ENCODE measurements at regions not wholly inside any gene's neighbourhood (a gene's known extent, or its start where the extent isn't known, plus 50 kb on each side); places are given as distances from the start of the nearest gene placed in this dataset.

DNA sequence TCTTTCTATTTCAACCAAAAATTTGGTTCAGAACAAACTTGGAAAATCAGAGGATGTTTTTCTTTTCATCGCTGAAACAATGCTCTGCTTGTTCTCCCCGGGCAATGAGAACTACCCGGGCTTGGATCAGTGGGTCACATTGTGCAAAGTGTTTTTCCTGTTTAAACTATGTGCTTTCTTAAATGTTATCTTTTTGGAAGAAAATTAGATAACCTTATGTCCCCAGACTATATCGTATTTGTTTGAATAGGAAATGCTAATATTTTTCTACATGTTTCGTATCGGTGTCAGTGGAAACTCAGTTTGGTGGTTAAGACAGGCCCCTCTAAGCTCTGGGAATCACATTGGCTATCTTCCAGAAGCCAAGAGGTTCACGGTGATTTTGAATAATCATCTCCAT, 319.5 kb upstream of the NFE2L3 start:
- H3K36me3 Mint-ChIP-seq (ENCODE audit: low read depth): no peaks in the 10 kb centered on the region
- H3K4me3 Mint-ChIP-seq: no peak overlapping the region
- no peaks in the 10 kb centered on the region for H3K4me1 Mint-ChIP-seq
- H3K9me3 Mint-ChIP-seq: no peaks in the 10 kb centered on the region
- intact Hi-C loops (cut with micrococcal nuclease): no loop called here
- no peak overlapping the region for H3K27ac Mint-ChIP-seq
- peaks cover 17% of the 10 kb centered on the region for H3K27me3 Mint-ChIP-seq
- no peak for DNase-seq

- no peak for DNase-seq
- H3K27ac Mint-ChIP-seq: no peak overlapping the region
- no peaks in the 10 kb centered on the region for H3K9me3 Mint-ChIP-seq
- peaks cover 18% of the 10 kb centered on the region for H3K27me3 Mint-ChIP-seq
- intact Hi-C loops (cut with micrococcal nuclease): no loop called here
- no peaks in the 10 kb centered on the region for H3K36me3 Mint-ChIP-seq (ENCODE audit: low read depth)
- H3K4me3 Mint-ChIP-seq: no peak overlapping the region
- H3K4me1 Mint-ChIP-seq: no peaks in the 10 kb centered on the region
Observed at GRCh38 chr7:25832929-25833328, 319.1 kb upstream of the NFE2L3 start.

DNA sequence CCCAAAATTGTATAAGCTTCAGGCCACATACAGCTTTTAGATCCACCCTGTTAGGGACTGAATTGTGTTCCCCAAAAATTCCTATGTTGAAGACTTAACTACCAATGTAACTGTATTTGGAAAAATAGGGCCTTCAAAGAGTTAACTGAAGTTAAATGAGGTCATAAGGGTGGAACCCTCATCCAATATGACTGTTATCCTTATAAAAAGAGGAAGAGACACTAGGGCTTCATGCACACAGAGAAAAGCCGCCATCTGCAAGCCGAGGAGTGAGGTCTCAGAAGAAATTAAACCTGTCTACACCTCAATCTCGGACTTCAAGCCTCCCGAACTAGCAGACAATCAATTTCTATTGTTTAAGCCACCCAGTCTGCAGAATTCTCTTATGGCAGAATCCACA, 317.9 kb upstream of the NFE2L3 start:
- intact Hi-C loops (cut with micrococcal nuclease): no loop called here
- Mint-ChIP-seq H3K4me3 (no peak overlapping the region), H3K9me3 (no peaks in the 10 kb centered on the region), H3K36me3 (ENCODE audit: low read depth) (no peaks in the 10 kb centered on the region), H3K27ac (no peak overlapping the region), H3K4me1 (no peaks in the 10 kb centered on the region), H3K27me3 (peaks cover 20% of the 10 kb centered on the region)
- DNase-seq: no peak

DNA sequence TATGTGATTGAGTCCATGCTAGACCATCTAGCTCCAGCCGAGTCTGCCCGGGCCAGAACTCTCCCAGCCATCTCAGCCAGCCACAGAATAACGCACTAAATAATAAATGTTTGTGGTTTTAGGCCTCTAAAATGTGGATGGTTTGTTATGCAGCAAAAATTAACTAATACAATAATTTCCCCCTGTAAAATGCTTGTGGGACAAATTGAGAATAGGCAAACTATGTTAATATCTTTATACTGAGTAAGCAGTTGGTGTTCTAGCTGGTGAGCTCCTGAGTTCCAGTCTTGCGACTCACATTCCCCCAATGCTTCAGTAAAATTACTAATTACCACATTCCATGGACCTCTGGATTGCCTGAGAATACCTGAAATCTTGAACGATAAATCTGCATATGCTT, 316.8 kb upstream of the NFE2L3 start:
- intact Hi-C loops (cut with micrococcal nuclease): no loop called here
- Mint-ChIP-seq H3K4me1 (no peaks in the 10 kb centered on the region), H3K27ac (no peak overlapping the region), H3K36me3 (ENCODE audit: low read depth) (no peaks in the 10 kb centered on the region), H3K27me3 (peaks cover 22% of the 10 kb centered on the region), H3K9me3 (no peaks in the 10 kb centered on the region), H3K4me3 (no peak overlapping the region)
- no peak for DNase-seq

- H3K27ac Mint-ChIP-seq: no peak overlapping the region
- peaks cover 20% of the 10 kb centered on the region for H3K27me3 Mint-ChIP-seq
- DNase-seq: no peak
- H3K4me3 Mint-ChIP-seq: no peak overlapping the region
- no peaks in the 10 kb centered on the region for H3K36me3 Mint-ChIP-seq (ENCODE audit: low read depth)
- H3K9me3 Mint-ChIP-seq: no peaks in the 10 kb centered on the region
- intact Hi-C loops (cut with micrococcal nuclease): no loop called here
- H3K4me1 Mint-ChIP-seq: no peaks in the 10 kb centered on the region
Observed at GRCh38 chr7:25839084-25839769, 312.8 kb upstream of the NFE2L3 start.

GRCh38 chr7:25840209-25840792, 311.7 kb upstream of the NFE2L3 start:
- intact Hi-C loops (cut with micrococcal nuclease): no loop called here
- H3K36me3 Mint-ChIP-seq (ENCODE audit: low read depth): no peaks in the 10 kb centered on the region
- H3K27ac Mint-ChIP-seq: no peak overlapping the region
- DNase-seq: no peak
- H3K4me1 Mint-ChIP-seq: no peaks in the 10 kb centered on the region
- H3K9me3 Mint-ChIP-seq: no peaks in the 10 kb centered on the region
- no peak overlapping the region for H3K4me3 Mint-ChIP-seq
- peaks cover 23% of the 10 kb centered on the region for H3K27me3 Mint-ChIP-seq

DNA sequence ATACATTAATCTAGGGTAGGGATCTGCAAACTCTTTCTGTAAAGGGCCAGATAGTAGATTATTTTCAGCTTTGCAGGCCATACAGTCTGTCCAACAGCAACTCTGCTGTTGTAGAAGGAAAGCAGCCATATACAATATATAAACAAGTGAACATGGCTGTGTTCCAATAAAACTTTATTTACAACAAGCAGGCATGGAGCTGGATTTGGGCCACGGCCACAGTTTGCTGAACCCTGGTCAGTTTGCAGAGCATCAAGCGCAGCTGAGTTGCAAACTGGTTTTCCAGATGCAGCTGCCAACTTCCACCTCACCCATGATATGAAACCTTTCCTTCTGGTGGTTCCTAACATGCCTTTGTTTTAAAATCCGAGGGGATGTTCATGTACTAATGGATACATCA, 310.4 kb upstream of the NFE2L3 start:
- Mint-ChIP-seq H3K27ac (no peak overlapping the region), H3K4me1 (no peaks in the 10 kb centered on the region), H3K27me3 (peaks cover 26% of the 10 kb centered on the region), H3K9me3 (no peaks in the 10 kb centered on the region), H3K36me3 (ENCODE audit: low read depth) (no peaks in the 10 kb centered on the region), H3K4me3 (no peak overlapping the region)
- DNase-seq: no peak
- intact Hi-C loops (cut with micrococcal nuclease): no loop called here

DNA sequence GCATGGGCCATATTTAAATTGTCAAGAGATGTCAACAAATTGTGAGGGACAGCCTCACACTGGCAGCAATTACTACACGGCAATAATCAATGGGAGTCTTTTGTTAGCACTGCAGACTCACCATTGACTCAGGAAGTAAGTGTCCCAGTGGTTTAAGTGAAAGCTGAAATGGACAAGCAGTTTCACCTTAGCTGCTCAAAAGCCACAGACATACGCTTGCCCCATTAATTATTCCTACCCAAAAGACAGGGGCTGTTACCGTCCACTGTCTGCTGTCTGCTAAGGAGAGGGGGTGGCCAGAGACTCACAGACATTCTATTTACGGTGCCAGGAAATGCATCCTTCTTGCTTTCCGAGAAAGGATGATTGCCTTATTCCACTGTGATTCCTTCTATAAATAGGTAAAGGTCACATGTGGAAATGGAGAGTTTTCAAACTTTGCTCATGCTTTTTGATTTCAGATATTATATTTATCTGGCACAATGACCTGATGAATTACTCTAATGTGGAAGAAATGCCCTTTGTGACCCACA, 309.7 kb upstream of the NFE2L3 start:
- Mint-ChIP-seq H3K4me1 (no peaks in the 10 kb centered on the region), H3K9me3 (no peaks in the 10 kb centered on the region)
- intact Hi-C loops (cut with micrococcal nuclease): no loop called here

DNA sequence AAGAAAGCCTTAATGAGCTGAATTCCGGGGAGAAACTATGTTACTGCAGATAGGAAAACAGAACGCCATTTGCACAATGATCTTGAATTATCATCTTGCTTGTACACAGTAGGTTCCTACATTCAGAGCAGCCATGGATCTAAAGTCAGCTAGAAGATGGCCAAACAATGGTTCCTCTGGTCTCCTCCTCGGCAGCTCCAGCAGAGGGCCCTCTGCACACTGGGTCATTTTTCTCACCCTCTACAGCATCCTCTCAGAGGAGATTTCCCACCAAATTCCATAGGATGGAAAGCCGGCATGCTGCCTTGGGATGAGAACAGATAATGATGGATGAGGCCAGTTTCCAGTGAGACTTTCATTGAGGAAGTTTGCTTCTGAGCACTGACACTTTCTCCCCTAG, 308.5 kb upstream of the NFE2L3 start:
- Mint-ChIP-seq H3K36me3 (ENCODE audit: low read depth) (no peaks in the 10 kb centered on the region), H3K9me3 (no peaks in the 10 kb centered on the region), H3K27me3 (peaks cover 21% of the 10 kb centered on the region), H3K27ac (no peak overlapping the region), H3K4me3 (no peak overlapping the region), H3K4me1 (no peaks in the 10 kb centered on the region)
- no peak for DNase-seq
- intact Hi-C loops (cut with micrococcal nuclease): no loop called here

More for the DNA sequence above, 309.7 kb upstream of the NFE2L3 start:
- H3K4me3 Mint-ChIP-seq: no peak overlapping the region
- peaks cover 27% of the 10 kb centered on the region for H3K27me3 Mint-ChIP-seq
- H3K36me3 Mint-ChIP-seq (ENCODE audit: low read depth): no peaks in the 10 kb centered on the region
- no peak for DNase-seq
- no peak overlapping the region for H3K27ac Mint-ChIP-seq

DNA sequence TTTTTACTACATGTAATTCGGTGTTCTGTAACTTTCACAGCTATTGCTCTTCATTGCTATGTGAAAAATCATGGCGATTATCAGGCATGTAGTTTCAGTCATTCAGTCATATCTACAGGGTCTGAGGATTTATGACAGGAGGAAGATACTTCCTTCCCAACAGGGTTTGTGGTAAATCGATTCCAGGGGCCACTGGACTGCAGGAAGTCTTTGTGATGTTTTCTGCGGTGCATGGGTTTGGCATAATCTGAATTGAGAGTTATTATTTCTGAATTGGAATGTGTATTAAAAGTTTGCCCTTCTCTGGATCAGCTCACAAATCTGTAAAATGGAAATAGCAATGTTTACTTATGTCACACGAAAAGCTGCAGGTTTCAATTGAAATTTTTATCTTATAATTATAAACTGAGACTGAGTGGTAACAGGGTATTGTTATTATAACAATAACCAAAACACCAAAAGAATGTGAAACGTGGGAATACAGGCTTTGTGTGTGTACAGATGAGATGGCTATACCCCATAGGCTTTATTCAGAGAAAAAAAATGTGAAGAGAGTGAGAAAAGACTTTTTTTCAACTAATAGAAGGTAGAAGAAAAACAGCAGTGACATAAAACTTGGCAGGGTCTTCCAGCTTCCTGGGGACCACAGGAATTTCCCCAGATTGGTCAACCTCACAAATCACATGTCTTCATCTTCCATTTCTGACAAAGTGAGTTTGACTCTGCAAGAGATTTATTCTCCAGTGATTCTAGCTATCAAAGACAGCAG, 307.7 kb upstream of the NFE2L3 start:
- H3K4me1 Mint-ChIP-seq: no peaks in the 10 kb centered on the region
- no peak overlapping the region for H3K4me3 Mint-ChIP-seq
- intact Hi-C loops (cut with micrococcal nuclease): no loop called here
- no peaks in the 10 kb centered on the region for H3K36me3 Mint-ChIP-seq (ENCODE audit: low read depth)
- H3K27ac Mint-ChIP-seq: no peak overlapping the region
- H3K27me3 Mint-ChIP-seq: peaks cover 21% of the 10 kb centered on the region
- no peaks in the 10 kb centered on the region for H3K9me3 Mint-ChIP-seq
- no peak for DNase-seq

DNA sequence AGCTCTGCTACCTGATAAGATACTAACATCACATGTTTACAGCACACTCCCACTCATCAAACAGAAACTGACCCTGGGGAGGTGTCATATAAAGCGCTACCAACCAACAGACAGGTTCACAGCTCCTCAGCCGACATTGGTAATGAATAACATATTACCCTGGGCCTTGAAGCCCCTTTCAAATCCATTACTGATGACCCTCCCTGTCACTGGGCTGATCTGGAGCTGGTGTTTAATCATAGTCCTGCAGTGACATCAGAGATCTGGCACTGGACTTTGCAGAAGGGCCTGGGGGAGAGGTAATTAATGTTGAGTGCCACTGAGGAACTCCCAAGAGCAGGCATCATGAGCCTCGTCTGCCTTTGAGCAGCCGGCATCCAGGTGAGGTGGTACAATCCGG, 306.5 kb upstream of the NFE2L3 start:
- no peak overlapping the region for H3K27ac Mint-ChIP-seq
- no peak overlapping the region for H3K4me3 Mint-ChIP-seq
- no peaks in the 10 kb centered on the region for H3K36me3 Mint-ChIP-seq (ENCODE audit: low read depth)
- peaks cover 30% of the 10 kb centered on the region for H3K27me3 Mint-ChIP-seq
- no peaks in the 10 kb centered on the region for H3K4me1 Mint-ChIP-seq
- no peaks in the 10 kb centered on the region for H3K9me3 Mint-ChIP-seq
- intact Hi-C loops (cut with micrococcal nuclease): no loop called here
- DNase-seq: no peak

DNA sequence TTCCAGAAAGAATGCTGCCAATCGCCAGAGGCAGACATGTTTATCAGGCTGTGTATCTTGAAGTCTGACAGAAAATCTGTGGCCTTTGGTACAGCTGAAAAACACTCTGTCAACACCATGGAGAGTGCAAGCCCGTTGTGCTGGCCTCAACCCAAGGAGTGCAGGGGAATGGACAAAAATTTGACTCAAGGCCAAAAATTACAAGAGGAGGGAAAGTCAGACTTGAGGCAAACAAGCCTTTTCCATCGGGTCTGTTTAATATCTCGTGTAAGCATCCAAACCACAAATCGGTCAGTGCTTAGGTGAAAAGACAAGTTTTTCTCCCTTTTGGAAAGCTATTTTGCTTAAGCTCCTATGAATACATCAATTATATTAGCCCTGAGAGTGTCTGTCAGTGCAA, 305.3 kb upstream of the NFE2L3 start:
- intact Hi-C loops (cut with micrococcal nuclease): no loop called here
- Mint-ChIP-seq H3K4me1 (peaks cover 3% of the 10 kb centered on the region), H3K27me3 (peaks cover 38% of the 10 kb centered on the region), H3K27ac (no peak overlapping the region), H3K4me3 (no peak overlapping the region), H3K36me3 (ENCODE audit: low read depth) (no peaks in the 10 kb centered on the region), H3K9me3 (no peaks in the 10 kb centered on the region)
- no peak for DNase-seq

- Mint-ChIP-seq H3K27ac (no peak overlapping the region), H3K9me3 (no peaks in the 10 kb centered on the region), H3K36me3 (ENCODE audit: low read depth) (no peaks in the 10 kb centered on the region), H3K4me3 (no peak overlapping the region), H3K4me1 (peaks cover 6% of the 10 kb centered on the region), H3K27me3 (peaks cover 41% of the 10 kb centered on the region)
- intact Hi-C loops (cut with micrococcal nuclease): no loop called here
- no peak for DNase-seq
Observed at GRCh38 chr7:25847336-25848070, 304.5 kb upstream of the NFE2L3 start.

Data from activated CD4-positive, alpha-beta T cell treated with anti-CD3 and anti-CD28 coated beads, Interleukin-2, amount 10 ng/mL, durations not matched to agents 24 days and 14 days (primary cell).